Ectodermal cell (in vitro differentiated cells): ENCODE measurements at regions not wholly inside any gene's neighbourhood (a gene's known extent, or its start where the extent isn't known, plus 50 kb on each side); places are given as distances from the start of the nearest gene placed in this dataset.

Experiments used
- H3K27ac ChIP-seq: 2 replicates; pipeline ENCODE4 v1.7.0; 2013; ENCODE audit warnings: mild to moderate bottlenecking, low read depth, low read length; ENCODE audit not compliant: insufficient read depth, poor library complexity, severe bottlenecking
- H3K27me3 ChIP-seq: 2 replicates; pipeline ENCODE4 v1.7.0; 2013; ENCODE audit warnings: mild to moderate bottlenecking, low read length; ENCODE audit not compliant: insufficient read depth, control insufficient read depth, poor library complexity, severe bottlenecking
- H3K36me3 ChIP-seq: one replicate; pipeline ENCODE4 v1.7.0; 2013; ENCODE audit warnings: low read length; ENCODE audit not compliant: control insufficient read depth, insufficient read depth
- H3K4me1 ChIP-seq: one replicate; pipeline ENCODE4 v1.7.0; 2013; ENCODE audit warnings: low read length; ENCODE audit not compliant: control insufficient read depth, insufficient read depth
- H3K4me3 ChIP-seq: 2 replicates; pipeline ENCODE4 v1.7.0; 2013; ENCODE audit warnings: low read depth, low read length, control low read depth; ENCODE audit not compliant: insufficient read depth
- H3K9me3 ChIP-seq: 2 replicates; pipeline ENCODE4 v1.7.0; 2013; ENCODE audit warnings: mild to moderate bottlenecking, low read length, moderate library complexity; ENCODE audit not compliant: control insufficient read depth
- whole genome bisulfite sequencing, 2 experiments: methylation state at CpG; one replicate each; pipeline ENCODE4 v1.1.7; 2013; ENCODE audit warnings: missing lambda C conversion rate in 2 of 2; 5-methylcytosine and 5-hydroxymethylcytosine counted together

DNA sequence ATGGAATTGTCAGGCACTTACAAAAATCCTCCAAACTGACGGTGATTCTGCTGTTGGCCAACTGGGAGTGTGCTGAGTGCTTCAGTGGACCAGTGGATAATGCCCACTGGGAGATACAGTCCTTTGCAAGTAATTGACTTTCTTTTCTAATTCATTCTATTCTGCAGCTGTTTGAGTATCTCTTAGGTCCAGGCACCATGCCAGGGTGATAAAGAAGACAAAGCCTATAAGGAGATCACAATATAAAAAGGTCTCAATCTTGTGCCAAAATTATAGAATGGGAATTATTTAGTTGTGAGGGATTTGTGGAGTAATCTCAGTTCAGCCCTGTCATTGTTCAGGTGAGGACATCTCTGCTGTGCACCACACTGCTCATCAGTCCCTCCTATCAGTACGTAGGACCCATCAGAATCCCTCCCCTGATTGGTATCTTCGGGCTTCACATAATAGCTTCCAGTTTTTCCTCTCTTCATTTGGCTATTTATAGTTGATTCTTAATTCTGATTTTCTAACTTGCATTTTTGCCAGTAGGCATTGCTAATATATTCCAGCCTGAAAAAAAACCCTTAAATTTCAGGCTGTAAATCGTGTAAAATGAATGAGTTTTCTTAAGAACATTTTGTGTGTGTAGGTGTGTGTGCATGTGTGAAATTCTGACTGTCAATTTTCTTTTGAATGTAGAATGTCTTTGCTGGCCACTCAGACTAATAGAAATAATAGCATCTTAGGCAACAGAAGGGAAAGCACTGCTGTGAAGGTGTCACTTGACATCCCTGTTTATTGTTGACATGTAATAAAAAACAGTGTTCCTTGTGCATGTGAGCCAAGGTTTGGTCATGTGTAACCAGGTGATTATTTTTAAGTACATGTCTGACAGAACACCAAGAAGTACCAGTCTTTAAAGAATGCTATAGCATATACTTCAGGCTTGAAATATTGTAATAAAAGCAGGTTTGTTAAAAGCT lies 457.6 kb upstream of the RGS6 start:
- Histone ChIP-seq H3K9me3 (no peaks in the 10 kb centered on the region), H3K36me3 (no peaks in the 10 kb centered on the region), H3K4me3 (no peak overlapping the region), H3K27me3 (no peaks in the 10 kb centered on the region), H3K27ac (no peak overlapping the region), H3K4me1 (peaks cover 5% of the 10 kb centered on the region)
- WGBS, 2 experiments, result 89 to 95% methylated on average over 4 of the region's 4 CpGs

DNA sequence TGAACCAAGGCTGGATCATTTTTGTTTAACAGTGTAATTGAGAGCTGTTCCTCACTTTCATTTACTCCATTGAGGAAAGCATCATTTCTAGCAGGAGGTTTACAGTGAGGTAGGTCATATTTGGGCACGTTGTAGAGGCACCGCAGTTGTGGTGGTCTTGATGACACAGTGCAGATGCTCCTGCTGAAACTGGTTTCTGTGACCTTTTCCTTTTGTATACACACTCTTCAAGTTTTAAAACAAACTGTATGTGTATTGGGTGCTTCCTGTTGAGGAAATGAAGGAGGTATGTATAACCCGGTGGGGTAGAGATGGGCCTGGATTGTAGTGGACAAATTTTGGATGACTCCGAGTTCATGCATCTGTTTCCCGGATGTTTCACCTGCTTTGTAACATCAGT lies 456.3 kb upstream of the RGS6 start:
- 96% methylated on average over 5 of the region's 5 CpGs for WGBS, 2 experiments
- no peaks in the 10 kb centered on the region for H3K27me3 ChIP-seq
- no peak overlapping the region for H3K27ac ChIP-seq
- H3K9me3 ChIP-seq, result no peaks in the 10 kb centered on the region
- H3K4me1 ChIP-seq, result peaks cover 5% of the 10 kb centered on the region
- H3K4me3 ChIP-seq, result no peak overlapping the region
- no peaks in the 10 kb centered on the region for H3K36me3 ChIP-seq

DNA sequence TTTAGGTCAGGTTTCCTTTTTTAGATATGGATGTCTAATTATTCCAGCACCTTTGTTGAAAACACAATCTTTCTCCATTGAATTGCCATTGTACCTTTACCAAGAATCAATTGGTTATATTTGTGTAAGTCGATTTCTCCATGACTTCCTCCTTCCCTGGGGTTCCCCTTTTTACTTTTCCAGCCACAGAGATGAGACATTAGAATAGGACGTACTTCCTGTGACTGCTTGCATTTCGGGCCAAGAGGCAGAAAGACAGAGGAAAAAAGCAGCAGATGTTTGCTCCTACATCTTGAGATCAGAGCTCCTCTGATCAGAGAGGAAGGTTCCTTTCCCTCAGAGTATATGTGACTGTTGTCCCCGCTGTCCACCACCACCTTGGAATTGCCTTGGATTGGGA lies 453.7 kb upstream of the RGS6 start:
- WGBS, 2 experiments, result 78 to 87% methylated on average over 4 of the region's 4 CpGs
- Histone ChIP-seq H3K27ac (no peak overlapping the region), H3K9me3 (no peaks in the 10 kb centered on the region), H3K4me3 (no peak overlapping the region), H3K4me1 (peaks cover 5% of the 10 kb centered on the region), H3K27me3 (no peaks in the 10 kb centered on the region), H3K36me3 (no peaks in the 10 kb centered on the region)

DNA sequence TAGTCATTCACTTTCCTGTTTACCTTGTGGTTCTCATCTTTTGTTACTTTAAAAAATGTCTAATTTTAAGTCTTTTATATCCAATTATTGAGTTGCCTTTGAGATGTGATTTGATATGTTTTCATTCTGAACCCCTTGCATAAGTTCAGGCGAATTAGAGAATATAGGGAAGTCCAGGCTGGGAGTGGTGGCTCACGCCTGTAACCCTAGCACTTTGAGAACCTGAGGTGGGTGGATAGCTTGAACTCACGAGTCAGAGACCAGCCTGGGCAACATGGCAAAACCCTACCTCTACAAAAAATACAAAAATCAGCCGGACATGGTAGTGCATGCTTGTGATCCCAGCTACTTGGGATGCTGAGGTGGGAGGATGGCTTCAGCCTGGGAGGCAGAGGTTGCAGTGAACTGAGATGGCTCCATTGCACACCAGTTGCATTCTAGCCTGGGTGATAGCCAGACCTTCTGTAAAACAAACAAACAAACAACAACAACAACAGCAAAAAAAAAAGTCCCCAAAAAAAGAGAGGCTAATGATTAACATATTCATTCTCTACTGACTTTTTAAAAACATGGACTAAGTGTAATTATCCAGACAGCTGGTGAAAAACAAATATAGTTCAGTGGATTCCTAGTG lies 451.1 kb upstream of the RGS6 start:
- no peak overlapping the region for H3K27ac ChIP-seq
- 87 to 96% methylated on average over 4 of the region's 4 CpGs for WGBS, 2 experiments
- H3K36me3 ChIP-seq, result no peaks in the 10 kb centered on the region
- no peaks in the 10 kb centered on the region for H3K4me1 ChIP-seq
- no peaks in the 10 kb centered on the region for H3K9me3 ChIP-seq
- no peaks in the 10 kb centered on the region for H3K27me3 ChIP-seq
- no peak overlapping the region for H3K4me3 ChIP-seq

DNA sequence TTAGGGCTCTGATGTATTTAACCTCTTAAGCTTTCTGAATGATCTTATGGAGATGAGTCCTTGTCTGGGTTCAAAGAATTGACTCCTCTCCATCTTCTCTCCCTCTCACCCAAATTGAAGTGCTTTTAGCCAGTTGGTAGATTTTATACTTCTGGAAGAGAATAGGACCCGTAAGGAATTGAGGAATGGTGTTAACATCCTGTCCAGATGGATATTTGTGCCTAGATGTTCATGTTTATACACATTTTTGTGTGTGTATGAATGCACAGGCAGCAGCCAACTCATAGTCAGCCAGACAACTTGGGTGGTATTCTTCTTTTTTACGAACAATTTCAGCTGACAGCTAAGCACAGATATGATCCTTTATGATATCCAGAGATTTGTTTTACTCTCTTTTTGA lies 449.6 kb upstream of the RGS6 start:
- no peak overlapping the region for H3K4me3 ChIP-seq
- H3K9me3 ChIP-seq, result no peaks in the 10 kb centered on the region
- H3K4me1 ChIP-seq, result no peaks in the 10 kb centered on the region
- no peak overlapping the region for H3K27ac ChIP-seq
- H3K27me3 ChIP-seq, result no peaks in the 10 kb centered on the region
- 100% methylated on average over 2 of the region's 2 CpGs for WGBS, 2 experiments
- H3K36me3 ChIP-seq, result no peaks in the 10 kb centered on the region

DNA sequence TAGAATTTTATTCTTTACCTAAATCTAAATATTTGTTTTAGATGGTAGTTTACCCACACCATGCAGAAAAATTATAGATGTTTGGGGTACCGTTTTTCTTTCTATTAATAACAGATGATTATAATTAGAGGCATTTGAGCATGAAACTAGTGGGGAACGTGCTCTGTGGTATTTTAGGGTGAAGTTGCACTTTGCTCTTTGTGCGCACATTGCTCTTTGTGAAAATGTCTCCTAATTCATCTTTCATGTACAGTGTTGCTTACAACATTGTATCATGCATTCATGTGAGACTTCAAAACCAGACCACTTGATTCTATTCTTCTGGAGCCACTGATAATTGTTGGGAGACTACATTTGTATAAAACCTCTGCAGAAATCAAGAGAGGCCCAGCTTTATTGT lies 449.1 kb upstream of the RGS6 start:
- WGBS, 2 experiments, result 92% methylated on average over 3 of the region's 3 CpGs; no CpG with 5 or more reads in 1 of the 2 experiments
- Histone ChIP-seq H3K27ac (no peak overlapping the region), H3K27me3 (no peaks in the 10 kb centered on the region), H3K9me3 (no peaks in the 10 kb centered on the region), H3K36me3 (no peaks in the 10 kb centered on the region), H3K4me3 (no peak overlapping the region), H3K4me1 (no peaks in the 10 kb centered on the region)

DNA sequence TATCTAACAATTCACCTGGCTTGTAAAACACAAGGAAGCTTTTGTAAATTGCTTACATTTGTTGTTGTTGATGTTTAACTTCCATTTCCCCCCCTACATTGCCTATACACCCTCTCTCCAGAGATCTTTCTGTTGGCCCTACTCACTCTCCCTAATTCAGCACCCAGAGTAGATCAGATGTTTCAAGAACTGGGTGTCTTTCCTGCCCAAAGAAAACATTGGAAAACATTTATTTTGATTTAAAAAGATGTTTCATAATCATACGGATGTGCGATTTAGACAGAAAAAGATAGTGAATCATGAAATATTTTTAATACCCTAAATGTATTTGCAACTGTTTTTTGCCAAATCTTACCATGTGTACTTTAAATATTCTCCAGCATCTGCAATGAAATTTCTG lies 446.4 kb upstream of the RGS6 start:
- WGBS, 2 experiments, result 100% methylated on average over 2 of the region's 2 CpGs; no CpG with 5 or more reads in 1 of the 2 experiments
- Histone ChIP-seq H3K36me3 (no peaks in the 10 kb centered on the region), H3K4me1 (no peaks in the 10 kb centered on the region), H3K27me3 (no peaks in the 10 kb centered on the region), H3K4me3 (no peak overlapping the region), H3K27ac (no peak overlapping the region), H3K9me3 (no peaks in the 10 kb centered on the region)

DNA sequence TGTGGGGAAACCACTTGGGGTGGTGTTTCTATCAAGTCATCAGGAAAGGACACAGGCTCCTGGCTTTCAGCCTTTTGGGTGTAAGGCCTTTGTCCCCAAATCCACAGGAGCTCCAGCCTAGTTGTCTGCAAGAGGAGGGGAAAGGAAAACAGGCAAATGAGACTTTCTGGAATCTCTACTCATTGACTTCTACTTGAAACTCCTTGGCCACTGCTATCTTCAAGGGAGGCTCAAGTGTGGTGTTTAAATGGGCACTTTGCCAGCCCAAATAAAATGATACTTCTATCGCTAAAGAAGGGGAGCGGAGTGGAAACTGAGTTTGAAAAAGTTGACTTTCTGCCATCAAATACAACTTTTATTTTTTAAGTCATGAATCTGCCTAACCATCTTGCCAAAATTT lies 445.9 kb upstream of the RGS6 start:
- Histone ChIP-seq H3K27ac (no peak overlapping the region), H3K27me3 (no peaks in the 10 kb centered on the region), H3K4me3 (no peak overlapping the region), H3K36me3 (no peaks in the 10 kb centered on the region), H3K9me3 (no peaks in the 10 kb centered on the region), H3K4me1 (no peaks in the 10 kb centered on the region)
- 94 to 100% methylated on average over 2 of the region's 2 CpGs for WGBS, 2 experiments

DNA sequence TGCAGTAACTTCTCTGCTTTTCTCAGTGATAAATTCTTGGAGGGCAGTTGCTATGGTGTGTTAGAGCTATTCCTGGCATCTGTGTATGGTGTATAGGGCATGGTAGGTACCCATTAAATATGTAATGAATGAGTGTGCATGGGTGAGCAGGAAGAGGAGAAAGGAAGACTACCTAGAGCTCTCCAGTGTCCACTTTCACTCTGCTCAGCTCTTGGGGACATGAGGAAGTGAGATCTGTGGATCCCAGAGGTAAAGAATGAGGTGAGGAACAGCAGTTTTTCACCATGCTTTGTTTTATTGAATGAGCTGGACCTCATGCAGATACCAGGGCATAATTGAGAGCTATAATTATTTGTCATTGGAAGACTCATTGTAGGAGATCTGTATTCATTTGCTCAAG lies 444.8 kb upstream of the RGS6 start:
- H3K4me1 ChIP-seq, result no peaks in the 10 kb centered on the region
- H3K27ac ChIP-seq, result no peak overlapping the region
- no peaks in the 10 kb centered on the region for H3K9me3 ChIP-seq
- no peaks in the 10 kb centered on the region for H3K36me3 ChIP-seq
- H3K27me3 ChIP-seq, result no peaks in the 10 kb centered on the region
- H3K4me3 ChIP-seq, result no peak overlapping the region

DNA sequence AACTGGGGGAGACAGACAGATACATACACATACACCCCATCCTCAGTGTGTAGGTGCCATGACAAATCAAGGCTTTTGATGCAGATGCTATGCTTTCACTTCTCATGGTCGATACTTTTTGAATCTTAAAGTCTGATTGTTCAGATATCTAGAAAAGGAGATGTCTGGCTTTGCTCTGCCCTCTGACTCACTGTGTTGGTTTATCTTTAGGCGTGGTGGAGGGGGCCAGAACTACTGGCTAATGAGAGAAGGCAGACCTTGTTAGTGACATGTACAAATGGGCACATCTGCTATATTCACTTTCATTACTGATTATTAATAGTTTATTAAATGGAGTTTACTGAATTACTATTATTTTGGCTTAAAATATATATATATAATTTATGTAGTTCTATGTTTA lies 444.3 kb upstream of the RGS6 start:
- Histone ChIP-seq H3K36me3 (no peaks in the 10 kb centered on the region), H3K4me3 (no peak overlapping the region), H3K9me3 (no peaks in the 10 kb centered on the region), H3K27me3 (no peaks in the 10 kb centered on the region), H3K27ac (no peak overlapping the region), H3K4me1 (no peaks in the 10 kb centered on the region)
- WGBS, 2 experiments, result 90 to 96% methylated on average over 2 of the region's 2 CpGs
